ENCODE measurements at regions not wholly inside any gene's neighbourhood (a gene's known extent, or its start where the extent isn't known, plus 50 kb on each side); places are given as distances from the start of the nearest gene placed in this dataset.
"Not testable (repeated sequence)": the region's sequence is repeated elsewhere in the genome, so short reads cannot be mapped to it uniquely, and the experiment has no call there.

DNA sequence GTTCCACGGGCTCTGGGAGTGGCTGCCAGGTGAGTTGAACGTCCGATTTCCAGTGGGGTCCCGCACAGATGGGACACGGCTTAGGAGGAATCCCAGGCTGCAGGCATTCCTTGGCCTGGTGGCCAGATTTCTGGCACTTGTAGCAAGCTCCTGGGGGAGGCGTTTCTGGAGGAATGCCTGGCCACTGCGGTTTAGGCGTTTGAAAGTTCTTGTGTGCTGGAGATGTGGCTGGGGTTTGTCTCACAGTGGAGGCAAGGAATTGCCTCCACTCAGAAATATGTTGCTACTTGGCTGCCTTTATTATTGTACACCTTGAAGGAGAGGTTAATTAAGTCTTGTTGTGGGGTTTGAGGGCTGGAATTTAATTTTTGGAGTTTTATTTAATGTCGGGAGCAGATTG lies 583.3 kb upstream of the MDGA2 start:
- DNase-seq (ENCODE audit: low read depth); H3K4me3 ChIP-seq (ENCODE audit: low read length): not testable (repeated sequence)

DNA sequence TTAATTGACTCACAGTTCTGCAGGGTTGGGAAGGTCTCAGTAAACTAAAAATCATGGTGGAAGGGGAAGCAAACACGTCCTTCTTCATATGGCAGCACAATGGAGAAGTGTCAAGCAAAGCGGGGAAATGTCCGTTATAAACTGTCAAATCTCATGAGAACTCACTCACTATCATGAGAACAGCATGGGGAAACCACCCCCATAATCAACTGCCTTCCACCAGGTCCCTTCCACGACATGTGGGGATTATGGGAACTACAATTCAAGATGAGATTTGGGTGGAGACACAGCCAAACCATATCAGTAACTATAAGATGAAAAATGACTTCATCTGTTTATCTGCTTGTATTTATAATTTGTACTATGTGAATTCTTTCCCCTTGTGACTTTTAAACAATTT lies 577.6 kb upstream of the MDGA2 start:
- TF ChIP-seq, protein P1, sequence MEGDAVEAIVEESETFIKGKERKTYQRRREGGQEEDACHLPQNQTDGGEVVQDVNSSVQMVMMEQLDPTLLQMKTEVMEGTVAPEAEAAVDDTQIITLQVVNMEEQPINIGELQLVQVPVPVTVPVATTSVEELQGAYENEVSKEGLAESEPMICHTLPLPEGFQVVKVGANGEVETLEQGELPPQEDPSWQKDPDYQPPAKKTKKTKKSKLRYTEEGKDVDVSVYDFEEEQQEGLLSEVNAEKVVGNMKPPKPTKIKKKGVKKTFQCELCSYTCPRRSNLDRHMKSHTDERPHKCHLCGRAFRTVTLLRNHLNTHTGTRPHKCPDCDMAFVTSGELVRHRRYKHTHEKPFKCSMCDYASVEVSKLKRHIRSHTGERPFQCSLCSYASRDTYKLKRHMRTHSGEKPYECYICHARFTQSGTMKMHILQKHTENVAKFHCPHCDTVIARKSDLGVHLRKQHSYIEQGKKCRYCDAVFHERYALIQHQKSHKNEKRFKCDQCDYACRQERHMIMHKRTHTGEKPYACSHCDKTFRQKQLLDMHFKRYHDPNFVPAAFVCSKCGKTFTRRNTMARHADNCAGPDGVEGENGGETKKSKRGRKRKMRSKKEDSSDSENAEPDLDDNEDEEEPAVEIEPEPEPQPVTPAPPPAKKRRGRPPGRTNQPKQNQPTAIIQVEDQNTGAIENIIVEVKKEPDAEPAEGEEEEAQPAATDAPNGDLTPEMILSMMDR (IDR thresholded peaks at IDR 0.05; ENCODE audit: insufficient read depth, low read depth, low read length, missing control alignments) = no peak
- DNase-seq (ENCODE audit: low read depth) = no peak
- no peak overlapping the region for H3K4me3 ChIP-seq (ENCODE audit: low read length)

DNA sequence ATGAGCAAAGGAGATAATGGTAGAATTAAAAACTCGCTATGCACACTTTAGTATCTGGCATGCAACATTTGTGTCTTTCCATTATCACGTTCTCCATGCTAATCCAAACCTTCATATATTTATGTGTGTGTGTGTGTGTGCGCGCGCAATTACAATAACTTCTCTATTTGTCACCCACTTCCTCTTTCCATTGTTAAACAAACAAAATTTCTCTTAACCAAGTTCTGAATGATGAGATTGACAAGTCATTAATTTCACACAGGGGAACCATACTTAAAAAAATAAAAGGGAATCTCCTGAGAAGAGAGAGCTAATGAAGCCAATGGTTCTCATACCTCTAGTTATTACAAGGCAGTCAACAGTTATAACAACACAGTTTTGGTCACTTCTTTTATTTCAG lies 575.9 kb upstream of the MDGA2 start:
- H3K4me3 ChIP-seq (ENCODE audit: low read length) = no peak overlapping the region
- DNase-seq (ENCODE audit: low read depth) = no peak
- TF ChIP-seq, protein P1 (IDR thresholded peaks at IDR 0.05; ENCODE audit: insufficient read depth, low read depth, low read length, missing control alignments) = no peak

DNA sequence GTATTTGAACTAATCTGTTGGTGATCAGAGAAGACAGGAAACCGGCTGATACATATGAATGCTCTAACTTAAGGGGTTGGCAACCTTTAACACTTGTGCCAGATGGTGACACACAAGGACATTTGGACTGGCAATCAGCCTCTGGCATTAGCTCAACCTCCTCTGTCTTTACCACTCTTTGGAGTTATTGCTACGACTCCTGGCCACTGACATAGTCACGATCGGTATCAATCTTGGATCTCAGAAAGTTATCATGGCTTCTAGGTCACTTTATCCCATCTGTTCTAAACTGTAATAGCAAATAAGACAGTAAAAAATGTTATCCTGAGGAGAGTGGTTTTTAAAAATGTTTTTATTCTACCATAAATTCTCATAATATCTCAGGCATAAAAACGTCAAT lies 575.2 kb upstream of the MDGA2 start:
- no peak overlapping the region for H3K4me3 ChIP-seq (ENCODE audit: low read length)
- TF ChIP-seq, protein P1 (IDR thresholded peaks at IDR 0.05; ENCODE audit: insufficient read depth, low read depth, low read length, missing control alignments) = no peak
- DNase-seq (ENCODE audit: low read depth) = no peak

DNA sequence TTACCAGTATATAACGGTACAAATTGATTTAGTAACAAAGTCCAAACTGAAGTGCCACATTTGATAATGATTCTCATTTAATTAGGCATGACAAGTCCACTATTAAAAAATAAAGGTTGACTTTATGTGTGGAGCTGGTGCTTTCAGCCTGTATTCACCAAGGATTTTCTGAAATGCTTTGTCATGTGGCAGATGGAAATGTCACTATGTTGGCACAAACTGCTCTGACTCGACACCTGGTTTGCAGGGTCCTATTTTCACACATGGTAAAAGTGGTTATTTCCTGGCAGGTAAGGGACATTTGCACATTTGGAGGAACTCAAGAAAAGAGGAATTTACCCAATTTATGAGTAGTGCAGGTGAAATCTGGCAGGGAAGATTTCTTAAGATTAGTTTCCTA lies 572.6 kb upstream of the MDGA2 start:
- TF ChIP-seq, protein P1 (IDR thresholded peaks at IDR 0.05; ENCODE audit: insufficient read depth, low read depth, low read length, missing control alignments) = no peak
- no peak for DNase-seq (ENCODE audit: low read depth)
- H3K4me3 ChIP-seq (ENCODE audit: low read length) = no peak overlapping the region

DNA sequence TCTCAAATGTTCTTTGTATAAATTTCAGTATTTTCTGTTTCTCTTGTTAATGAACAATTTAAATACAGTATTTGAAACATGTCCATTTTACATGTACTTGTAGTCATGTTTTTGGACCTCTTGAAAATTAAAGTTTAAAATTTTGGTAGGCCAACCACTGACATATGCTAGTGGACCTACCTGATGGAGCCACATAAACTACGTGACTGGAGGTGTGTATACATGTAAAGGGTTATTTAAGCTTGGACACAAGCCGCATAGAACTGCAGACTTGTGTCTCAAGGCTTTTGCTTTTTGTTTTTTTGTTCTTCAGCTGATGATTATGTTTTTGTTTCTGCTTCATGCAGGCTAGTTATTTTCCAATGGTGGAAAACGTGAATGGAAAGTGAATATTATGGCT lies 568.5 kb upstream of the MDGA2 start:
- TF ChIP-seq, protein P1 (IDR thresholded peaks at IDR 0.05; ENCODE audit: insufficient read depth, low read depth, low read length, missing control alignments) = no peak
- H3K4me3 ChIP-seq (ENCODE audit: low read length) = no peak overlapping the region
- no peak for DNase-seq (ENCODE audit: low read depth)

DNA sequence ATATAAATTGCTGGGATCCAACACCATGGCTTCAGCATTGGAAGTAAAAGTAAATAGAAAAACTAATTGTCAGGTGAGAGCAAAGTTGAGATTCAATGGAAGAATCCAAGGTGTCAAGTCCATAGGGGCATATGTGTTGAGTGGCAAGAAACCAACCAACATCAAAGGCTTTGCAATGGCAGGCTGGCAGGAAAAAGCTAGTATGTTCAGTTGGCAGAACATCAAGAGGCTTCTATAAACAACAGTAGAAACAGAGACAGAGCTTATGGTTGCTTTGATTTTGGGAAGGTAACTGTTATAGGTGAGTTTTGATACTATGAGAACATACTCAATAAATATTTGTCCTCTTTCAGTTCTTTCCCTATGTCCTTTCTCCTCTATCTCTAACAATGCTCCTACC lies 553.7 kb upstream of the MDGA2 start:
- DNase-seq (ENCODE audit: low read depth) = no peak
- H3K4me3 ChIP-seq (ENCODE audit: low read length) = no peak overlapping the region
- TF ChIP-seq, protein P1 (IDR thresholded peaks at IDR 0.05; ENCODE audit: insufficient read depth, low read depth, low read length, missing control alignments) = no peak

DNA sequence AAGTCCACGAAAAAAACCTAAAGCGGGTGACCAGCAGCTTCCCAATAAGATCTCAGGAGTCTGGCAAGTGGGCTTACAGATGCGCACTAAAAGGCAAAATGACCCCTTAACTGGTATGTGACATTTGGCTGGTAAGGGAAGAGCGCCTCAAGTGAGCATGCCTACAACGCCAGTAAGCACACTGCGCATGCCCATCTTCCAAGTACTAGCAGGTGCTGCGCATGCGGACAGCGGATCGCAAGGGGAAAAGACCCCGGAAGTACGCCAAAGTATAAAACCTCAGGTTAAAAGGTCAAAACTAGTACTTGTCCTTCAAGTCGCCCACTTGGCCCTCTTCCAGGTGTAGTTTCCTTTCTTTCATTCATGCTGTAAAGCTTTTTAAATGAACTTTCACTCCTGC lies 518.5 kb upstream of the MDGA2 start:
- no peak for DNase-seq (ENCODE audit: low read depth)
- no peak overlapping the region for H3K4me3 ChIP-seq (ENCODE audit: low read length)
- TF ChIP-seq, protein P1 (IDR thresholded peaks at IDR 0.05; ENCODE audit: insufficient read depth, low read depth, low read length, missing control alignments) = no peak

DNA sequence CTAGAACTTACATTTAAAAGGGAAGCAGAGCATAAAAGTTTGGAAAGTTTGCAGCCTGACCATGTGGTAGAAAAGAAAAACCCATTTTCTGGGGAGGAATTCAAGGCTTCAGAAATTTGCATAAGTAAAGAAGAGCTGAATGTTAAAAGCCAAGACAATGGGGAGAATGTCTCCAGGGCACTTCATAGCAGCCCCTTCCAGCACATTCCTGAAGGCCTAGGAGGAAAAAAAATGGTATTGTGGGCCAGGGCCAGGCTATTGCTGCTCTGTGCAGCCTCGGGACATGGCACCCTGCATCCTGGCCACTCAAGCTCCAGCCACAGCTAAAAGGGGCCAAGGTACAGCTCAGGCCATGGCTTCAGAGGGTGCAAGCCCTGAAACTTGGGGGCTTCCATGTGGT lies 474.2 kb upstream of the MDGA2 start:
- H3K4me3 ChIP-seq (ENCODE audit: low read length) = not testable (repeated sequence)

More for the DNA sequence above, 474.2 kb upstream of the MDGA2 start:
- DNase-seq (ENCODE audit: low read depth) = not testable (repeated sequence)

Data from epithelial cell of esophagus (primary cell).